HG03520 (cell line): ENCODE measurements at regions not wholly inside any gene's neighbourhood (a gene's known extent, or its start where the extent isn't known, plus 50 kb on each side); places are given as distances from the start of the nearest gene placed in this dataset.
"Not testable (repeated sequence)": the region's sequence is repeated elsewhere in the genome, so short reads cannot be mapped to it uniquely, and the experiment has no call there.

ENCODE experiments used
- ATAC-seq: cut with Tn5 transposase; IDR thresholded peaks from one replicate; pipeline ENCODE4 v1.9.1; 2021; ENCODE audit warnings: mild to moderate bottlenecking, moderate library complexity; ENCODE audit not compliant: unreplicated experiment

GRCh38 chr5:104539618-104540350, 977.2 kb upstream of the NUDT12 start:
- no peak for ATAC-seq

GRCh38 chr5:104538734-104539133, 976.1 kb upstream of the NUDT12 start:
- ATAC-seq, result no peak

- no peak for ATAC-seq
Observed at GRCh38 chr5:104533498-104533897, 970.9 kb upstream of the NUDT12 start.

- no peak for ATAC-seq
Observed at GRCh38 chr5:104526866-104527265, 964.3 kb upstream of the NUDT12 start.

GRCh38 chr5:104513640-104514072, 951.1 kb upstream of the NUDT12 start:
- ATAC-seq, result no peak

- ATAC-seq, result no peak
Observed at GRCh38 chr5:104513121-104513602, 950.6 kb upstream of the NUDT12 start.

GRCh38 chr5:104512063-104512825, 949.7 kb upstream of the NUDT12 start:
- ATAC-seq, result no peak

GRCh38 chr5:104498281-104498680, 935.7 kb upstream of the NUDT12 start:
- no peak for ATAC-seq

- no peak for ATAC-seq
Observed at GRCh38 chr5:104494083-104494482, 931.5 kb upstream of the NUDT12 start.

GRCh38 chr5:104472811-104473210, 910.2 kb upstream of the NUDT12 start:
- no peak for ATAC-seq

GRCh38 chr5:104456122-104456521, 893.5 kb upstream of the NUDT12 start:
- no peak for ATAC-seq

- no peak for ATAC-seq
Observed at GRCh38 chr5:104452550-104452949, 890.0 kb upstream of the NUDT12 start.

- ATAC-seq, result not testable (repeated sequence)
Observed at GRCh38 chr5:104451911-104452310, 889.3 kb upstream of the NUDT12 start.

GRCh38 chr5:104444656-104445055, 882.1 kb upstream of the NUDT12 start:
- no peak for ATAC-seq

GRCh38 chr5:104443706-104444105, 881.1 kb upstream of the NUDT12 start:
- ATAC-seq, result no peak

GRCh38 chr5:104431981-104432380, 869.4 kb upstream of the NUDT12 start:
- ATAC-seq, result no peak

GRCh38 chr5:104431002-104431620, 868.5 kb upstream of the NUDT12 start:
- no peak for ATAC-seq

GRCh38 chr5:104429911-104430310, 867.3 kb upstream of the NUDT12 start:
- ATAC-seq, result no peak

- no peak for ATAC-seq
Observed at GRCh38 chr5:104421431-104421830, 858.8 kb upstream of the NUDT12 start.

- ATAC-seq, result no peak
Observed at GRCh38 chr5:104418056-104418455, 855.5 kb upstream of the NUDT12 start.

- ATAC-seq, result no peak
Observed at GRCh38 chr5:104412649-104413240, 850.2 kb upstream of the NUDT12 start.
